B cell (primary cell): ENCODE measurements at regions not wholly inside any gene's neighbourhood (a gene's known extent, or its start where the extent isn't known, plus 50 kb on each side); places are given as distances from the start of the nearest gene placed in this dataset.

Experiments used
- ATAC-seq: fragments of 200-7000 bp; cut with Tn5 transposase; one replicate; pipeline ENCODE4 v1.10.0; 2021; ENCODE audit warnings: low read depth, mild to moderate bottlenecking, moderate number of reproducible peaks, moderate library complexity
- CTCF ChIA-PET: fragments of 350-600 bp; sonication (Branson Sonifier 250); formaldehyde crosslinking; loops from one replicate; lab custom pipeline; 2021; ENCODE audit warnings: antibody characterized with exemption, inconsistent platforms; lab: Charles Lee
- POLR2A ChIA-PET: fragments of 350-600 bp; sonication (Branson Sonifier 250); formaldehyde crosslinking; loops from one replicate; lab custom pipeline; 2021; ENCODE audit warnings: antibody characterized with exemption; lab: Charles Lee
- DNase-seq: peaks from one replicate; pipeline ENCODE4 v3.0.0; 2013
- H2AFZ ChIP-seq: 2 replicates; pipeline ENCODE4 v1.6.1; 2012; ENCODE audit warnings: mild to moderate bottlenecking, low read depth, low read length; ENCODE audit not compliant: insufficient read depth, poor library complexity, severe bottlenecking
- H3K27ac ChIP-seq, 2 donors: 1 replicate in 1 of 2; 2 replicates in 1 of 2; pipeline ENCODE4 v1.5.1; 2012 to 2013; ENCODE audit warnings: low read length in 2 of 2, mild to moderate bottlenecking in 2 of 2, moderate library complexity in 1 of 2
- H3K27me3 ChIP-seq, 4 experiments: fragments of 200-600 bp in 1 of 4; sonication (generic) in 1 of 4; replicated peaks in 1 of 4; 1 replicate in 2 of 4; 2 replicates in 2 of 4; pipeline versions ENCODE4 v1.6.1 to v1.7.0; 2013 to 2016; ENCODE audit warnings: low read length in 3 of 4, mild to moderate bottlenecking in 2 of 4, mixed read lengths in 1 of 4, moderate library complexity in 1 of 4; ENCODE audit not compliant: insufficient read depth in 4 of 4, control insufficient read depth in 3 of 4; ENCODE audit errors: control extremely low read depth in 1 of 4
- H3K36me3 ChIP-seq, 2 experiments: replicated peaks in 1 of 2; 1 replicate in 1 of 2; 2 replicates in 1 of 2; pipeline versions ENCODE4 v1.6.1 to v1.7.1; 2013; ENCODE audit warnings: low read length in 1 of 2; ENCODE audit not compliant: insufficient read depth in 2 of 2, control insufficient read depth in 1 of 2; ENCODE audit errors: control extremely low read depth in 1 of 2, extremely low read depth in 1 of 2
- H3K4me1 ChIP-seq, 2 donors: fragments of 200-600 bp in 1 of 2; sonication (generic) in 1 of 2; 1 replicate in 1 of 2; 2 replicates in 1 of 2; pipeline versions ENCODE4 v1.5.1 to v1.6.1; 2013 to 2017; ENCODE audit warnings: low read length in 2 of 2; ENCODE audit not compliant: control insufficient read depth in 2 of 2, insufficient read depth in 2 of 2
- H3K4me2 ChIP-seq: replicated peaks from 2 replicates; pipeline ENCODE3; 2012; ENCODE audit warnings: mild to moderate bottlenecking, low read depth, low read length; ENCODE audit not compliant: poor library complexity, severe bottlenecking
- H3K4me3 ChIP-seq, 5 experiments: fragments of 200-600 bp in 1 of 5; sonication (generic) in 1 of 5; 1 replicate in 3 of 5; 2 replicates in 2 of 5; pipeline versions ENCODE4 v1.5.1 to v1.7.0; 2011 to 2016; ENCODE audit warnings: low read length in 4 of 5, mild to moderate bottlenecking in 4 of 5, low read depth in 2 of 5, control low read depth in 1 of 5, moderate library complexity in 1 of 5; ENCODE audit not compliant: insufficient read depth in 1 of 5; ENCODE audit errors: control extremely low read depth in 1 of 5, extremely low read depth in 1 of 5
- H3K79me2 ChIP-seq: fragments of 200-600 bp; sonication (generic); one replicate; pipeline ENCODE4 v1.6.0; 2016; ENCODE audit warnings: low read length; ENCODE audit not compliant: control insufficient read depth, insufficient read depth
- H3K9ac ChIP-seq: fragments of 200-600 bp; sonication (generic); 2 replicates; pipeline ENCODE4 v1.6.1; 2017; ENCODE audit warnings: mild to moderate bottlenecking, low read length, moderate library complexity
- H3K9me3 ChIP-seq, 3 donors: one replicate each; pipeline versions ENCODE4 v1.6.1 to v1.7.1; 2013; ENCODE audit warnings: low read length in 2 of 3; ENCODE audit not compliant: control insufficient read depth in 2 of 3, insufficient read depth in 1 of 3; ENCODE audit errors: control extremely low read depth in 1 of 3
- H4K20me1 ChIP-seq: 2 replicates; pipeline ENCODE4 v1.6.0; 2012; ENCODE audit warnings: mild to moderate bottlenecking, low read length; ENCODE audit not compliant: insufficient read depth, control insufficient read depth, poor library complexity, severe bottlenecking
- H3K27ac Mint-ChIP-seq: one replicate; pipeline ENCODE4 v1.8.0; 2021; ENCODE audit warnings: mixed read lengths
- H3K27me3 Mint-ChIP-seq: one replicate; pipeline ENCODE4 v1.8.0; 2021; ENCODE audit warnings: mixed read lengths
- H3K4me1 Mint-ChIP-seq: one replicate; pipeline ENCODE4 v1.8.0; 2021; ENCODE audit warnings: mixed read lengths
- H3K4me3 Mint-ChIP-seq: one replicate; pipeline ENCODE4 v1.8.0; 2021; ENCODE audit warnings: mixed read lengths
- H3K9me3 Mint-ChIP-seq: one replicate; pipeline ENCODE4 v1.8.0; 2022; ENCODE audit warnings: mixed read lengths; ENCODE audit not compliant: insufficient read depth
- CTCF ChIP-seq: fragments of 200-600 bp; IDR thresholded peaks from one replicate; pipeline ENCODE4 v1.8.0; 2022; ENCODE audit warnings: antibody characterized with exemption, mild to moderate bottlenecking
- EZH2 ChIP-seq: IDR thresholded peaks from 2 replicates; pipeline ENCODE4 v1.6.1; 2012; ENCODE audit warnings: borderline replicate concordance, low read depth, mild to moderate bottlenecking, moderate library complexity, low read length; ENCODE audit not compliant: insufficient read depth, poor library complexity, severe bottlenecking
- WGBS: methylation state at CpG from one replicate; pipeline ENCODE4 v1.1.5; 2013; ENCODE audit warnings: missing lambda C conversion rate; ENCODE audit not compliant: insufficient coverage; 5-methylcytosine and 5-hydroxymethylcytosine counted together
- intact Hi-C: fragments of 100-400 bp; cut with micrococcal nuclease; formaldehyde crosslinking; loops from one replicate; pipeline ENCODE4 v1.10.0; 2022

- 100% methylated on average over 4 of the region's 4 CpGs for WGBS
Observed at GRCh38 chr13:31530922-31531321, 208.4 kb upstream of the RXFP2 start.

GRCh38 chr13:31537052-31537451, 202.3 kb upstream of the RXFP2 start:
- CTCF ChIA-PET, result interaction anchor here (0.9 kb wide), 1 partner anchor 45 kb away, joined by 3 read pairs; no protein-coding TSS in a partner anchor
- intact Hi-C loops, result no loop called here
- H3K4me1 ChIP-seq, result no peaks in the 10 kb centered on the region

More at GRCh38 chr13:31530922-31531321, 208.4 kb upstream of the RXFP2 start:
- Histone ChIP-seq H3K27ac (no peak overlapping the region), H4K20me1 (no peaks in the 10 kb centered on the region), H3K9me3 (peaks cover 0 to 3% (median 0%) of the 10 kb centered on the region in 3 donors), H3K79me2 (no peaks in the 10 kb centered on the region), H3K9ac (no peak overlapping the region), H2AFZ (no peak overlapping the region), H3K4me2 (no peak overlapping the region), H3K36me3 (no peaks in the 10 kb centered on the region), H3K4me3 (no peak overlapping the region), H3K27me3 (no peaks in the 10 kb centered on the region), H3K4me1 (no peaks in the 10 kb centered on the region)
- no peak overlapping the region for H3K4me3 Mint-ChIP-seq
- ChIA-PET CTCF (no interaction called here), POLR2A (no interaction called here)
- no peaks in the 10 kb centered on the region for H3K4me1 Mint-ChIP-seq
- DNase-seq (no peak), ATAC-seq (no peak)
- H3K27me3 Mint-ChIP-seq, result no peaks in the 10 kb centered on the region
- no peak for TF ChIP-seq EZH2
- no peak for TF ChIP-seq CTCF
- peaks cover 7% of the 10 kb centered on the region for H3K9me3 Mint-ChIP-seq
- intact Hi-C loops, result no loop called here
- no peak overlapping the region for H3K27ac Mint-ChIP-seq

More at GRCh38 chr13:31537052-31537451, 202.3 kb upstream of the RXFP2 start:
- WGBS, result no CpG with 5 or more reads among the region's 1 CpG
- no peak for ATAC-seq
- Histone ChIP-seq H3K9ac (no peak overlapping the region), H2AFZ (no peak overlapping the region), H3K27me3 (no peaks in the 10 kb centered on the region), H3K27ac (no peak overlapping the region), H3K36me3 (no peaks in the 10 kb centered on the region), H3K4me3 (no peak overlapping the region), H3K4me2 (no peak overlapping the region), H3K79me2 (no peaks in the 10 kb centered on the region), H4K20me1 (no peaks in the 10 kb centered on the region), H3K9me3 (no peaks in the 10 kb centered on the region)
- no peak for TF ChIP-seq EZH2
- no peak for TF ChIP-seq CTCF
- no peaks in the 10 kb centered on the region for H3K9me3 Mint-ChIP-seq
- no peaks in the 10 kb centered on the region for H3K4me1 Mint-ChIP-seq
- POLR2A ChIA-PET, result no interaction called here
- H3K27me3 Mint-ChIP-seq, result peaks cover 17% of the 10 kb centered on the region
- no peak overlapping the region for H3K4me3 Mint-ChIP-seq
- H3K27ac Mint-ChIP-seq, result no peak overlapping the region
- no peak for DNase-seq
